H1 (cell line): ENCODE measurements at regions not wholly inside any gene's neighbourhood (a gene's known extent, or its start where the extent isn't known, plus 50 kb on each side); places are given as distances from the start of the nearest gene placed in this dataset.

Experiments
- CTCF ChIA-PET: fragments of 300-600 bp; sonication (Branson Sonifier 250); formaldehyde crosslinking; loops from one replicate; lab custom pipeline; 2021; ENCODE audit not compliant: partially characterized antibody; lab: Charles Lee
- POLR2A ChIA-PET: fragments of 300-600 bp; sonication (Branson Sonifier 250); formaldehyde crosslinking; loops from one replicate; lab custom pipeline; 2021; ENCODE audit warnings: inconsistent platforms; ENCODE audit not compliant: partially characterized antibody; lab: Charles Lee
- DNase-seq, 2 experiments: peaks; one replicate each; pipeline versions ENCODE4 v3.0.0 to v3.0.0-alpha.2; 2010 to 2022; ENCODE audit warnings: low spot score in 2 of 2, low read depth in 1 of 2, mixed read lengths in 1 of 2
- FAIRE-seq: peaks from 2 replicates; lab custom pipeline; 2011; peaks lifted over from hg19 to GRCh38; lab: Jason Lieb, UNC
- H2AFZ ChIP-seq: 2 replicates; pipeline ENCODE4 v1.8.1; 2012; ENCODE audit warnings: low read length, inconsistent platforms
- H2AK5ac ChIP-seq: 2 replicates; pipeline ENCODE4 v1.6.1; 2013; ENCODE audit warnings: low read depth, low read length
- H2BK120ac ChIP-seq: replicated peaks from 2 replicates; pipeline ENCODE3; 2013; ENCODE audit warnings: low read depth, low read length, inconsistent platforms
- H2BK12ac ChIP-seq: 2 replicates; pipeline ENCODE4 v1.6.1; 2013; ENCODE audit warnings: low read depth, low read length
- H2BK15ac ChIP-seq: 2 replicates; pipeline ENCODE4 v1.6.1; 2013; ENCODE audit warnings: low read length
- H2BK20ac ChIP-seq: 2 replicates; pipeline ENCODE4 v1.6.1; 2013; ENCODE audit warnings: low read length
- H2BK5ac ChIP-seq: 2 replicates; pipeline ENCODE4 v1.6.1; 2013; ENCODE audit warnings: low read depth, low read length
- H3K14ac ChIP-seq: 2 replicates; pipeline ENCODE4 v1.6.1; 2013; ENCODE audit warnings: inconsistent platforms; ENCODE audit not compliant: insufficient read length
- H3K18ac ChIP-seq: 2 replicates; pipeline ENCODE4 v1.6.1; 2013; ENCODE audit warnings: low read length; ENCODE audit errors: extremely low read depth
- H3K23ac ChIP-seq: 2 replicates; pipeline ENCODE4 v1.6.1; 2013; ENCODE audit warnings: inconsistent platforms; ENCODE audit not compliant: insufficient read length
- H3K23me2 ChIP-seq: 2 replicates; pipeline ENCODE4 v1.6.1; 2013; ENCODE audit warnings: low read depth, low read length
- H3K27ac ChIP-seq: 2 replicates; pipeline ENCODE4 v1.6.1; 2011; ENCODE audit warnings: low read depth, low read length, inconsistent platforms
- H3K27me3 ChIP-seq, 4 experiments: replicated peaks in 1 of 4; 1 replicate in 1 of 4; 2 replicates in 3 of 4; pipeline versions ENCODE4 v1.6.1 to v1.8.1; 2011 to 2013; ENCODE audit warnings: low read length in 3 of 4, mild to moderate bottlenecking in 3 of 4, inconsistent platforms in 2 of 4, mixed read lengths in 2 of 4, moderate library complexity in 1 of 4; ENCODE audit not compliant: control insufficient read depth in 3 of 4, insufficient read depth in 3 of 4; ENCODE audit errors: extremely low read depth in 1 of 4
- H3K36me3 ChIP-seq, 4 experiments: 2 replicates each; pipeline versions ENCODE4 v1.6.1 to v1.8.1; 2011 to 2013; ENCODE audit warnings: mild to moderate bottlenecking in 4 of 4, low read length in 3 of 4, moderate library complexity in 2 of 4, control low read depth in 1 of 4, inconsistent platforms in 1 of 4; ENCODE audit not compliant: insufficient read depth in 4 of 4, control insufficient read depth in 2 of 4
- H3K4ac ChIP-seq: replicated peaks from 2 replicates; pipeline ENCODE3; 2013; ENCODE audit warnings: low read length, low read depth, mixed read lengths, inconsistent platforms; ENCODE audit not compliant: insufficient read length
- H3K4me1 ChIP-seq, 4 experiments: replicated peaks in 1 of 4; 1 replicate in 1 of 4; 2 replicates in 3 of 4; pipeline versions ENCODE4 v1.6.1 to v1.8.1; 2011 to 2013; ENCODE audit warnings: low read length in 3 of 4, inconsistent platforms in 2 of 4, mixed read lengths in 1 of 4; ENCODE audit not compliant: insufficient read depth in 4 of 4, control insufficient read depth in 3 of 4
- H3K4me2 ChIP-seq, 2 experiments: 2 replicates each; pipeline versions ENCODE4 v1.6.1 to v1.8.1; 2011 to 2013; ENCODE audit warnings: low read depth in 2 of 2, low read length in 2 of 2, control low read depth in 1 of 2, inconsistent platforms in 1 of 2, mild to moderate bottlenecking in 1 of 2; ENCODE audit not compliant: insufficient read depth in 1 of 2
- H3K4me3 ChIP-seq, 4 experiments: fragments of 200-600, 300-600 bp in 1 of 4; sonication (generic), shearing (Covaris generic), sonication (Bioruptor Twin) in 1 of 4; 2 replicates each; pipeline versions ENCODE4 v1.5.1 to v1.8.1; 2011 to 2016; ENCODE audit warnings: low read length in 4 of 4, low read depth in 3 of 4, control low read depth in 2 of 4, inconsistent platforms in 2 of 4, mild to moderate bottlenecking in 2 of 4, mixed read lengths in 1 of 4, moderate library complexity in 1 of 4; ENCODE audit not compliant: insufficient read depth in 2 of 4; ENCODE audit errors: extremely low read depth in 1 of 4
- H3K56ac ChIP-seq: replicated peaks from 2 replicates; pipeline ENCODE3; 2013; ENCODE audit warnings: low read depth, mild to moderate bottlenecking, mixed read lengths, low read length, inconsistent platforms; ENCODE audit not compliant: insufficient read length
- H3K79me1 ChIP-seq: 2 replicates; pipeline ENCODE4 v1.6.1; 2013; ENCODE audit warnings: low read depth, low read length, control low read depth
- H3K79me2 ChIP-seq, 2 experiments: 2 replicates each; pipeline versions ENCODE4 v1.6.1 to v1.8.1; 2012 to 2013; ENCODE audit warnings: low read length in 2 of 2, mild to moderate bottlenecking in 2 of 2, inconsistent platforms in 1 of 2; ENCODE audit not compliant: insufficient read depth in 2 of 2, control insufficient read depth in 1 of 2
- H3K9ac ChIP-seq, 4 experiments: replicated peaks in 1 of 4; 1 replicate in 1 of 4; 2 replicates in 3 of 4; pipeline versions ENCODE4 v1.6.1 to v1.8.1; 2011 to 2013; ENCODE audit warnings: low read depth in 3 of 4, low read length in 3 of 4, control low read depth in 2 of 4, mild to moderate bottlenecking in 2 of 4, moderate library complexity in 2 of 4, inconsistent platforms in 1 of 4; ENCODE audit errors: extremely low read depth in 1 of 4
- H3K9me3 ChIP-seq, 2 experiments: 2 replicates each; pipeline versions ENCODE4 v1.6.1 to v1.8.1; 2012 to 2013; ENCODE audit warnings: mild to moderate bottlenecking in 2 of 2, moderate library complexity in 2 of 2, control low read depth in 1 of 2, inconsistent platforms in 1 of 2, low read depth in 1 of 2, low read length in 1 of 2, mixed read lengths in 1 of 2; ENCODE audit not compliant: insufficient read depth in 2 of 2
- H4K20me1 ChIP-seq, 2 experiments: replicated peaks in 1 of 2; 2 replicates each; pipeline versions ENCODE3 to v1.8.1; 2011 to 2013; ENCODE audit warnings: inconsistent platforms in 2 of 2, low read length in 2 of 2, mild to moderate bottlenecking in 1 of 2; ENCODE audit not compliant: insufficient read depth in 2 of 2, control insufficient read depth in 1 of 2
- H4K5ac ChIP-seq: 2 replicates; pipeline ENCODE4 v1.6.1; 2013; ENCODE audit warnings: low read length, low read depth, mixed read lengths, inconsistent platforms; ENCODE audit not compliant: insufficient read length
- H4K8ac ChIP-seq: 2 replicates; pipeline ENCODE4 v1.8.0; 2013; ENCODE audit warnings: mild to moderate bottlenecking, moderate library complexity, low read length, inconsistent platforms; ENCODE audit not compliant: insufficient read depth; ENCODE audit errors: extremely low read depth
- H4K91ac ChIP-seq: replicated peaks from 2 replicates; pipeline ENCODE3; 2013; ENCODE audit warnings: low read length, mixed read lengths, inconsistent platforms; ENCODE audit not compliant: insufficient read length
- BCL11A ChIP-seq, 2 experiments: IDR thresholded peaks; one replicate each; pipeline ENCODE4 v1.6.1; 2011; ENCODE audit warnings: low read depth in 2 of 2, low read length in 2 of 2, mild to moderate bottlenecking in 2 of 2
- BRCA1 ChIP-seq: IDR thresholded peaks from 2 replicates; pipeline ENCODE4 v1.6.1; 2012; ENCODE audit warnings: low read depth, low read length, improper control_type of control experiment
- EGR1 ChIP-seq: IDR thresholded peaks from 2 replicates; pipeline ENCODE4 v1.6.1; 2011; ENCODE audit warnings: low read depth, low read length, borderline replicate concordance
- FOSL1 ChIP-seq: IDR thresholded peaks from 2 replicates; pipeline ENCODE4 v1.6.1; 2011; ENCODE audit warnings: mild to moderate bottlenecking, low read depth, low read length, moderate library complexity; ENCODE audit not compliant: insufficient read depth
- GTF2F1 ChIP-seq: IDR thresholded peaks from 2 replicates; pipeline ENCODE4 v1.6.1; 2012; ENCODE audit warnings: low read depth, low read length, improper control_type of control experiment, borderline replicate concordance
- KDM5A ChIP-seq: fragments of 200-600 bp; IDR thresholded peaks from 2 replicates; pipeline ENCODE4 v1.7.1; 2012; ENCODE audit warnings: mild to moderate bottlenecking, low read length, inconsistent platforms, mixed read lengths
- POLR2AphosphoS5 ChIP-seq: IDR thresholded peaks from 2 replicates; pipeline ENCODE4 v1.6.1; 2011; ENCODE audit warnings: low read depth, low read length
- RBBP5 ChIP-seq: IDR thresholded peaks from 2 replicates; pipeline ENCODE4 v1.7.1; 2012; ENCODE audit warnings: low read depth, mild to moderate bottlenecking, inconsistent platforms, low read length, moderate library complexity, borderline replicate concordance
- SIN3A ChIP-seq, 2 experiments: IDR thresholded peaks in 1 of 2; conservative IDR thresholded peaks in 1 of 2; 2 replicates each; pipeline ENCODE4 v1.6.1; 2011 to 2012; ENCODE audit warnings: low read length in 2 of 2, improper control_type of control experiment in 1 of 2, low read depth in 1 of 2, mild to moderate bottlenecking in 1 of 2
- SIRT6 ChIP-seq: IDR thresholded peaks from one replicate; pipeline ENCODE4 v1.7.1; 2012; ENCODE audit warnings: low read length, inconsistent platforms
- TEAD4 ChIP-seq: IDR thresholded peaks from 2 replicates; pipeline ENCODE4 v1.6.1; 2012; ENCODE audit warnings: low read depth, low read length, inconsistent platforms, mixed read lengths
- WGBS, 2 experiments: shearing (Covaris generic) in 1 of 2; methylation state at CpG; one replicate each; pipeline versions ENCODE4 v1.1.6 to v1.1.7; 2013 to 2015; ENCODE audit warnings: low lambda C conversion rate in 2 of 2, mixed read lengths in 2 of 2, inconsistent platforms in 1 of 2, low coverage in 1 of 2, missing lambda C conversion rate in 1 of 2; ENCODE audit not compliant: insufficient replicate concordance in 2 of 2, insufficient coverage in 1 of 2, insufficient read length in 1 of 2; ENCODE audit errors: extremely low coverage in 1 of 2, missing lambda C conversion rate in 1 of 2; 5-methylcytosine and 5-hydroxymethylcytosine counted together
- TF ChIP-seq, protein P1 (sequence below), 3 experiments: IDR thresholded peaks; 1 replicate in 2 of 3; 2 replicates in 1 of 3; pipeline versions ENCODE4 v1.5.1 to v1.6.1; 2011; ENCODE audit warnings: low read length in 3 of 3, mild to moderate bottlenecking in 3 of 3, inconsistent platforms in 2 of 3, low read depth in 1 of 3, moderate library complexity in 1 of 3; ENCODE audit not compliant: insufficient read depth in 1 of 3; ENCODE audit errors: control extremely low read depth in 1 of 3

DNA sequence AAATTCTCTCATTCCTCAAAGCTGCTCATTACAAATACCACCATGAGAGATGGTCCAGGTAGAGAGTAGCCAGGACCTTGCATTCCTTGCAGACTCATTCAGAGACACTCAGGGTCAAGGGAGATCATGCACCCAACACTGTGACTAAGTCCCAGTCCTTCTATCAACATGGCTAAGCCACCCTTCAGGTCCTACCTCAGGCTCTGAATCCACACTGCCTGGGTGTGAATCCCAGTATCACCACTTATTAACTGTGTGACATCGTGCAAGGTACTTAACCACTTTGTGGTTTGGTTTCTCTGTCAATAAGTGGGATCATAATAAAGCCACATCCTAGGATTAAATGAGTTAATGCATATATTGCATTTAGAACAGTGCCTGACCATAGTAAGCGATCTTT is 124.1 kb upstream of the NEIL3 start:
- no peak overlapping the region for H4K8ac ChIP-seq
- CTCF ChIA-PET: no interaction called here
- H3K18ac ChIP-seq: no peak overlapping the region
- H3K23ac ChIP-seq: no peak overlapping the region
- no peaks in the 10 kb centered on the region for H3K23me2 ChIP-seq
- H3K79me2 ChIP-seq: no peaks in the 10 kb centered on the region
- no peak overlapping the region for H2BK20ac ChIP-seq
- POLR2A ChIA-PET: no interaction called here
- no peak overlapping the region for H4K91ac ChIP-seq
- H2BK120ac ChIP-seq: no peak overlapping the region
- no peaks in the 10 kb centered on the region; a peak in 1 of 7 replicates for H3K4me1 ChIP-seq
- H2BK12ac ChIP-seq: no peak overlapping the region
- no peak overlapping the region for H3K27ac ChIP-seq
- no peak overlapping the region for H2BK15ac ChIP-seq
- no peak overlapping the region for H3K4me3 ChIP-seq
- H3K14ac ChIP-seq: no peak overlapping the region
- H3K9ac ChIP-seq: no peak overlapping the region
- H3K9me3 ChIP-seq: no peaks in the 10 kb centered on the region
- H4K5ac ChIP-seq: no peak overlapping the region
- H3K4ac ChIP-seq: no peak overlapping the region
- no peak overlapping the region for H3K4me2 ChIP-seq
- no peaks in the 10 kb centered on the region for H3K27me3 ChIP-seq
- WGBS, 2 experiments: 85% methylated on average over 2 of the region's 2 CpGs; no CpG with 5 or more reads in 1 of the 2 experiments
- H3K79me1 ChIP-seq: no peaks in the 10 kb centered on the region
- FAIRE-seq: no peak
- DNase-seq: no peak
- no peak overlapping the region for H2BK5ac ChIP-seq
- no peaks in the 10 kb centered on the region for H4K20me1 ChIP-seq
- H3K36me3 ChIP-seq: no peaks in the 10 kb centered on the region
- H3K56ac ChIP-seq: no peak overlapping the region
- H2AFZ ChIP-seq: peak overlapping the region; percentile 88; the same call in 1 of the 2 replicates
- no peak overlapping the region for H2AK5ac ChIP-seq
- TF ChIP-seq TEAD4 (no peak), POLR2AphosphoS5 (no peak), RBBP5 (no peak), KDM5A (no peak), SIRT6 (no peak), SIN3A (conservative IDR thresholded peaks at IDR 0.05 in 1 of 2, IDR thresholded peaks at IDR 0.05 in 1 of 2; ENCODE audit: low read depth in 1 of 2, low read length in 2 of 2) (no peak), FOSL1 (no peak), BCL11A (IDR thresholded peaks at IDR 0.05; ENCODE audit: low read depth in 2 of 2, low read length in 2 of 2) (no peak), GTF2F1 (no peak), EGR1 (no peak), BRCA1 (no peak)
- TF ChIP-seq, protein P1, sequence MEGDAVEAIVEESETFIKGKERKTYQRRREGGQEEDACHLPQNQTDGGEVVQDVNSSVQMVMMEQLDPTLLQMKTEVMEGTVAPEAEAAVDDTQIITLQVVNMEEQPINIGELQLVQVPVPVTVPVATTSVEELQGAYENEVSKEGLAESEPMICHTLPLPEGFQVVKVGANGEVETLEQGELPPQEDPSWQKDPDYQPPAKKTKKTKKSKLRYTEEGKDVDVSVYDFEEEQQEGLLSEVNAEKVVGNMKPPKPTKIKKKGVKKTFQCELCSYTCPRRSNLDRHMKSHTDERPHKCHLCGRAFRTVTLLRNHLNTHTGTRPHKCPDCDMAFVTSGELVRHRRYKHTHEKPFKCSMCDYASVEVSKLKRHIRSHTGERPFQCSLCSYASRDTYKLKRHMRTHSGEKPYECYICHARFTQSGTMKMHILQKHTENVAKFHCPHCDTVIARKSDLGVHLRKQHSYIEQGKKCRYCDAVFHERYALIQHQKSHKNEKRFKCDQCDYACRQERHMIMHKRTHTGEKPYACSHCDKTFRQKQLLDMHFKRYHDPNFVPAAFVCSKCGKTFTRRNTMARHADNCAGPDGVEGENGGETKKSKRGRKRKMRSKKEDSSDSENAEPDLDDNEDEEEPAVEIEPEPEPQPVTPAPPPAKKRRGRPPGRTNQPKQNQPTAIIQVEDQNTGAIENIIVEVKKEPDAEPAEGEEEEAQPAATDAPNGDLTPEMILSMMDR (IDR thresholded peaks at IDR 0.05; ENCODE audit: control extremely low read depth in 1 of 3, insufficient read depth in 1 of 3, low read depth in 1 of 3, low read length in 3 of 3): no peak
